ENCODE measurements at regions not wholly inside any gene's neighbourhood (a gene's known extent, or its start where the extent isn't known, plus 50 kb on each side); places are given as distances from the start of the nearest gene placed in this dataset.
"Not testable (repeated sequence)": the region's sequence is repeated elsewhere in the genome, so short reads cannot be mapped to it uniquely, and the experiment has no call there.

- TF ChIP-seq JUND (IDR thresholded peaks at IDR 0.05; ENCODE audit: low read depth), result no peak
- no peak for DNase-seq (ENCODE audit: low read depth in 1 of 2, low spot score in 1 of 2)
- in situ Hi-C loops (cut with HindIII; ENCODE audit: low pct_unique_long_range_greater_than_20kb, low sequenced_read_pairs), result no loop called here
Measured at GRCh38 chr7:156522801-156523200, 117.8 kb upstream of the RNF32 start.

GRCh38 chr7:156519070-156519469 is 121.5 kb upstream of the RNF32 start:
- TF ChIP-seq JUND (IDR thresholded peaks at IDR 0.05; ENCODE audit: low read depth), result no peak
- in situ Hi-C loops (cut with HindIII; ENCODE audit: low pct_unique_long_range_greater_than_20kb, low sequenced_read_pairs), result no loop called here
- DNase-seq (ENCODE audit: low read depth in 1 of 2, low spot score in 1 of 2), result no peak

GRCh38 chr7:156518466-156518865 is 122.1 kb upstream of the RNF32 start:
- in situ Hi-C loops (cut with HindIII; ENCODE audit: low pct_unique_long_range_greater_than_20kb, low sequenced_read_pairs), result no loop called here
- TF ChIP-seq JUND (IDR thresholded peaks at IDR 0.05; ENCODE audit: low read depth), result no peak
- DNase-seq (ENCODE audit: low read depth in 1 of 2, low spot score in 1 of 2), result no peak

GRCh38 chr7:156517858-156518257 is 122.7 kb upstream of the RNF32 start:
- DNase-seq (ENCODE audit: low read depth in 1 of 2, low spot score in 1 of 2); in situ Hi-C loops (cut with HindIII; ENCODE audit: low pct_unique_long_range_greater_than_20kb, low sequenced_read_pairs): not testable (repeated sequence)

- in situ Hi-C loops (cut with HindIII; ENCODE audit: low pct_unique_long_range_greater_than_20kb, low sequenced_read_pairs), result no loop called here
- TF ChIP-seq JUND (IDR thresholded peaks at IDR 0.05; ENCODE audit: low read depth), result no peak
- no peak for DNase-seq (ENCODE audit: low read depth in 1 of 2, low spot score in 1 of 2)
Measured at GRCh38 chr7:156516791-156517378, 123.7 kb upstream of the RNF32 start.

GRCh38 chr7:156515911-156516790 is 124.4 kb upstream of the RNF32 start:
- TF ChIP-seq JUND (IDR thresholded peaks at IDR 0.05; ENCODE audit: low read depth), result no peak
- DNase-seq (ENCODE audit: low read depth in 1 of 2, low spot score in 1 of 2), result peak in 1 of 2 experiments; percentile 19
- in situ Hi-C loops (cut with HindIII; ENCODE audit: low pct_unique_long_range_greater_than_20kb, low sequenced_read_pairs), result no loop called here

- in situ Hi-C loops (cut with HindIII; ENCODE audit: low pct_unique_long_range_greater_than_20kb, low sequenced_read_pairs), result no loop called here
- TF ChIP-seq JUND (IDR thresholded peaks at IDR 0.05; ENCODE audit: low read depth), result no peak
- no peak for DNase-seq (ENCODE audit: low read depth in 1 of 2, low spot score in 1 of 2)
Measured at GRCh38 chr7:156514851-156515250, 125.7 kb upstream of the RNF32 start.

GRCh38 chr7:156511426-156511825 is 129.1 kb upstream of the RNF32 start:
- DNase-seq (ENCODE audit: low read depth in 1 of 2, low spot score in 1 of 2), result no peak
- TF ChIP-seq JUND (IDR thresholded peaks at IDR 0.05; ENCODE audit: low read depth), result no peak

GRCh38 chr7:156510966-156511365 is 129.6 kb upstream of the RNF32 start:
- in situ Hi-C loops (cut with HindIII; ENCODE audit: low pct_unique_long_range_greater_than_20kb, low sequenced_read_pairs), result no loop called here
- no peak for TF ChIP-seq JUND (IDR thresholded peaks at IDR 0.05; ENCODE audit: low read depth)
- DNase-seq (ENCODE audit: low read depth in 1 of 2, low spot score in 1 of 2), result no peak

More at GRCh38 chr7:156511426-156511825, 129.1 kb upstream of the RNF32 start:
- in situ Hi-C loops (cut with HindIII; ENCODE audit: low pct_unique_long_range_greater_than_20kb, low sequenced_read_pairs), result no loop called here

GRCh38 chr7:156509216-156509615 is 131.4 kb upstream of the RNF32 start:
- in situ Hi-C loops (cut with HindIII; ENCODE audit: low pct_unique_long_range_greater_than_20kb, low sequenced_read_pairs), result no loop called here
- no peak for TF ChIP-seq JUND (IDR thresholded peaks at IDR 0.05; ENCODE audit: low read depth)
- no peak for DNase-seq (ENCODE audit: low read depth in 1 of 2, low spot score in 1 of 2)

GRCh38 chr7:156505876-156506275 is 134.7 kb upstream of the RNF32 start:
- in situ Hi-C loops (cut with HindIII; ENCODE audit: low pct_unique_long_range_greater_than_20kb, low sequenced_read_pairs), result no loop called here
- no peak for DNase-seq (ENCODE audit: low read depth in 1 of 2, low spot score in 1 of 2)
- no peak for TF ChIP-seq JUND (IDR thresholded peaks at IDR 0.05; ENCODE audit: low read depth)

GRCh38 chr7:156504687-156505545 is 135.7 kb upstream of the RNF32 start:
- TF ChIP-seq JUND (IDR thresholded peaks at IDR 0.05; ENCODE audit: low read depth), result no peak
- in situ Hi-C loops (cut with HindIII; ENCODE audit: low pct_unique_long_range_greater_than_20kb, low sequenced_read_pairs), result no loop called here
- DNase-seq (ENCODE audit: low read depth in 1 of 2, low spot score in 1 of 2), result no peak

GRCh38 chr7:156504006-156504405 is 136.6 kb upstream of the RNF32 start:
- no peak for DNase-seq (ENCODE audit: low read depth in 1 of 2, low spot score in 1 of 2)
- in situ Hi-C loops (cut with HindIII; ENCODE audit: low pct_unique_long_range_greater_than_20kb, low sequenced_read_pairs), result no loop called here
- TF ChIP-seq JUND (IDR thresholded peaks at IDR 0.05; ENCODE audit: low read depth), result no peak
